ENCODE measurements at regions not wholly inside any gene's neighbourhood (a gene's known extent, or its start where the extent isn't known, plus 50 kb on each side); places are given as distances from the start of the nearest gene placed in this dataset.

DNA sequence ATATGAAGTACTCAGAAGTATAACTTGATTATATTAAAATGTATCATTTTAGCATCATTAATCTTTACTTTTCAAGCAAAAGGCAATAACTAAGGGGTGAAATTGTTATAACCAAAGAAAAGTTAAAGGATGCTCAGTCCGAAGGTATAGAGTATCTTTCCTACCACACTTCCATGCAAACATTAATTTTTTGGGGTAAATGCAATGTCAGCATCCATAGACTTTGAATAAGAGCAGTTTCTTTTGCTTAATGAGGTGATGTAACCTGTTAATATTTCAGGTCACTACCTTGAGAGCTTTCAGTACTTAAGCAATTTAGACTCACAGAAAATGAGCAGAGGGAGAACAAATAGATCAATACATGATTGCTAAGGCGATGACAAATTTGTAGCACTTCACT, 1093.5 kb downstream of the PLA2G4A start:
- TF ChIP-seq, protein P1, sequence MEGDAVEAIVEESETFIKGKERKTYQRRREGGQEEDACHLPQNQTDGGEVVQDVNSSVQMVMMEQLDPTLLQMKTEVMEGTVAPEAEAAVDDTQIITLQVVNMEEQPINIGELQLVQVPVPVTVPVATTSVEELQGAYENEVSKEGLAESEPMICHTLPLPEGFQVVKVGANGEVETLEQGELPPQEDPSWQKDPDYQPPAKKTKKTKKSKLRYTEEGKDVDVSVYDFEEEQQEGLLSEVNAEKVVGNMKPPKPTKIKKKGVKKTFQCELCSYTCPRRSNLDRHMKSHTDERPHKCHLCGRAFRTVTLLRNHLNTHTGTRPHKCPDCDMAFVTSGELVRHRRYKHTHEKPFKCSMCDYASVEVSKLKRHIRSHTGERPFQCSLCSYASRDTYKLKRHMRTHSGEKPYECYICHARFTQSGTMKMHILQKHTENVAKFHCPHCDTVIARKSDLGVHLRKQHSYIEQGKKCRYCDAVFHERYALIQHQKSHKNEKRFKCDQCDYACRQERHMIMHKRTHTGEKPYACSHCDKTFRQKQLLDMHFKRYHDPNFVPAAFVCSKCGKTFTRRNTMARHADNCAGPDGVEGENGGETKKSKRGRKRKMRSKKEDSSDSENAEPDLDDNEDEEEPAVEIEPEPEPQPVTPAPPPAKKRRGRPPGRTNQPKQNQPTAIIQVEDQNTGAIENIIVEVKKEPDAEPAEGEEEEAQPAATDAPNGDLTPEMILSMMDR (conservative IDR thresholded peaks at IDR 0.05; ENCODE audit: low read length), result no peak
- no peak for TF ChIP-seq EZH2phosphoT487 (IDR thresholded peaks at IDR 0.05; ENCODE audit: borderline replicate concordance, low read depth, low read length)

Data from OCI-LY7 (cell line).